ENCODE measurements at regions not wholly inside any gene's neighbourhood (a gene's known extent, or its start where the extent isn't known, plus 50 kb on each side); places are given as distances from the start of the nearest gene placed in this dataset.

GRCh38 chr4:116118221-116118620 lies 967.2 kb downstream of the TRAM1L1 start:
- TF ChIP-seq POLR2A (IDR thresholded peaks at IDR 0.05) (no peak), CTCF (IDR thresholded peaks at IDR 0.05) (no peak)
